ENCODE measurements at regions not wholly inside any gene's neighbourhood (a gene's known extent, or its start where the extent isn't known, plus 50 kb on each side); places are given as distances from the start of the nearest gene placed in this dataset.

DNA sequence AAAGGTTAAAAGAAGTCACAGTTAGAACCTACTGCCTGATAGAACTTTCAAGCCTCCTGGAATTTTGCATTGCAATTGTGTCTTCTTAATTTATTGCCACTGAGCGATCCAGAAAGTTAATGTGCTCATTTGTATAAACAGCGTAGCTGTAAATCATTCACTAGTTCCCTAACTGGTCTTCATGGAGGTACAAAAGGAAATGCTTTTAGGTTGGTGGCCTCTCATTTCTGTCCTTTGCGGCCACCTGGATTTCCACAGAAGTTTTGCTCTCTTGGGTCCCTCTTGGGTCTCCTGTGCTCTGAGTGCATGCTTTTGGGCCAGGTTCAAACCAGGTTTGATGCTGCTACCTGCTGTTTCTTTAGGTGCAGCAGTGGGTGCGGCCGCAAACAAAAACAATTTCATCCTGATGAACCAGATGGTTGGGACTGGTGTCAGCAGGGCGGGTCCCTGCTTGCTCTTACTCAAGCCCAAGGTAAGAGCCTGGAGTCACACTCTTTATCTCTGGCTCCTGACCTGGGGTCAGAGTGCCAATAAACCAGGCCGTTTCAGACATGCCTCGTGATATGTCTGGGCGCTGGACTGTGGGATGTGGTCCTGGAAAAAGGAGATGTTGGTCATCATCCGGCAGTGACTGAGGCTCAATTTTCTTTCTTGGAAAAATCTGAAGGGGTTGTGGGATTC, 270.1 kb downstream of the PTTG2 start:
- ATAC-seq (no peak), DNase-seq (no peak)

DNA sequence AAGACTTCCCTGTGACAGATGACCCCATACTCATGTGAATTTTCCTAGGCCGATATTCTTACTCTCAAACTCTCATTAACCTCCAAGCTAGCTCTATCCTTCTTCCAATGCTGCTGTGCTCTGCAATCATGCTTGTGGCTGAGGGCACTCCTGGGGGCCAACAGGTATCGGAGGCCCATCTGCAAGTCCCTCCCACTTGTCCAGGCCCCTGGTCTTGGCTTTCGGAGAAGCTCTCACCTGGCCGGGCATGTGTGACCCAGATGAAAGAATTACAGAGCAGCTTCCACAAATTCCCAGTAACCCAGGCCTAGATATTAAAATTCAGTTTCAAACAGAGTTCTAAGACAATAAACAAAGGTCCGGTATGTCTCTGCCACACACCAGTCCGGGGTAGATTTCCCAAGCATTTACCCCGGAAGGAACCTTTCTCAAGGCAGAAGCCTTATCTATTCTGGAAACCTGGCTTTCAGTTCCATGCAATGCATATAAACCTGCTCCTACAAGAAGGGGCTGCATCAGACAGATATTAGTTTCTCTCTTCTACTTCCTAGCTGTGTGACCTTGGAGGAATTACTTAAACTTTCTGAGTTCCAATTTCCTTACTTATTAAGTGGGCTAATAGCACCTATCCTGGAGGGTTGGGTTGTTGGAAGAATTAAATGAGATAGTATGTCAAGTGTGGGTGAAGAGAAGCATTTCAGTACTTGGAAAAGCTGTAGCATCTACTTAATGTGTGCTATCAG, 270.8 kb downstream of the PTTG2 start:
- no peak for DNase-seq
- no peak for ATAC-seq

DNA sequence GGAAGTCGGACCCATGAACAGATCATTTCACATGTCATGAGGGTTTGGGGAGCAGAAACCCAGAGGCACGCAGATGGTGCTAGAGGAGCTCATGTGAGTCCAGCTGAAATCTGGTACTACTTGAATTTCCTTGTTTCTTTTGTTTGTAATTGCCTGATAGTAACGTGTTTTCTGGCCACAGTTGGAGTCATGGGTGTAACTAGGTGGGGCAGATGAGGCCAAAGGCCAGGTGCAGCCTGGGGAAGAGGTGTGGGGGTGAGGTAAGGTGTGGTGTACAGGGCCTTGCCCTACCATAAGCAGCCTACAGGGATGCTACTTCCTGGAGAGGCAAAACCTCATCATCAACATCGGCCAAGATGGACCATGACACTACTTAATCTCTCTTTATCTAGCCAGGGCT, 271.4 kb downstream of the PTTG2 start:
- ATAC-seq (no peak), DNase-seq (no peak)

DNA sequence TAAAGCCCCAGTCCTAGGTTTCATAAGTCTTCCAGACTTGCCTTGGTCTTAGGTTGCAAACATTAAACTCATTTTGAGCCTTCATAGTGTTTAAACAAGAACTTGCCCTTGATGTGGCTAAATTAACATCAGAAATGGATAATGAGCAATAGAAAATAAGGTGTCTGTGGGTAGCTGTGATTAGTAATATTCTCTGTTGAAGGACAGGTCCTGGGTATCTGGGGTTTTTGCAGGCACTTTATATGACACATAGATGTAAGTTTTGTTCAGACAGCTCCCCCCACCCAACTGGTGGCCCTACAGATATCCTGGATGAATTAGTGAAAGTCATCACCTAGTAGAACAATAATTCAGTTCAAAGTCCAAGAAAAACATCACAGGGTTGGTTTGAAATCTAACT, 272.5 kb downstream of the PTTG2 start:
- ATAC-seq (no peak), DNase-seq (no peak)

GRCh38 chr4:38233727-38234480, 273.7 kb downstream of the PTTG2 start:
- ATAC-seq (no peak), DNase-seq (no peak)

- DNase-seq = no peak
Measured at GRCh38 chr4:38235354-38235753, 275.2 kb downstream of the PTTG2 start.

DNA sequence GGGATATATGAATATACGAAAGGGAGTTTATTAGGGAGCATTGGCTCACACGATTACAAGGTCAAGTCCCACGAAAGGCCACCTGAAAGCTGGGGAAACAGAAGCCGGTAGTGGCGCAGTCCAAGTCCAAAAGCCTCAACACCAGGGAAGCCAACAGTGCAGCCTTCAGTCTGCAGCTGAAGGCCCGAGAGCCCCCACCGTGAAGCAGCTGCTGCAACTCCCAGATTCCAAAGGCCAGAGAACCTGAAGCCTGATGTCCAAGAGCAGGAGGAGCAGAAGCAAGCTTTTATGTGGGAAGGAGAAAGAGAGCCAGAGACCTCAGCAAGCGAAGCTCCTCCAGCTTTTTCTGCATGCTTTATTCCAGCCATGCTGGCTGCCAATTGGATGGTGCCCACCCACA, 275.8 kb downstream of the PTTG2 start:
- ATAC-seq = no peak
- DNase-seq = no peak

More at GRCh38 chr4:38235354-38235753, 275.2 kb downstream of the PTTG2 start:
- no peak for ATAC-seq

DNA sequence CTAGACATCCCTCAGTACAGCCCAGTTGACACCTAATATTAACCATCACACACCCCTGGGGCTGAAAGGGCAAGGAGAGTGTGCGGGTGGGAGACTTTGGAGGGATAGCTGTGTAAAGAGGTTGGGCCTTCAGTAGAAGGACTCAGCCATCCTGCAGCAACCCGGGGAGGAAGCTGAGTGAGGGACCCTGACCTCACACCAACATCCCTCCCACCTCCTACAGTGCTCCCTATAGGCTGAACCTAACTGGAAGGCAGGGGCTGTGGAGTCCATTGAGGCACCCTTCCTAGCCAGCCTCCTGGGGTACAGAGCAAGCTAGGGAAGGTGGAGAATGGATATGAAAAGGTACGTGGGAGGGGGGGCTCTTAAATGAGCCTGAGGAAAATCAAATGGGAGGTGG, 276.3 kb downstream of the PTTG2 start:
- ATAC-seq = no peak
- DNase-seq = no peak

- ATAC-seq (no peak), DNase-seq (no peak)
Measured at GRCh38 chr4:38237139-38237538, 276.9 kb downstream of the PTTG2 start.

DNA sequence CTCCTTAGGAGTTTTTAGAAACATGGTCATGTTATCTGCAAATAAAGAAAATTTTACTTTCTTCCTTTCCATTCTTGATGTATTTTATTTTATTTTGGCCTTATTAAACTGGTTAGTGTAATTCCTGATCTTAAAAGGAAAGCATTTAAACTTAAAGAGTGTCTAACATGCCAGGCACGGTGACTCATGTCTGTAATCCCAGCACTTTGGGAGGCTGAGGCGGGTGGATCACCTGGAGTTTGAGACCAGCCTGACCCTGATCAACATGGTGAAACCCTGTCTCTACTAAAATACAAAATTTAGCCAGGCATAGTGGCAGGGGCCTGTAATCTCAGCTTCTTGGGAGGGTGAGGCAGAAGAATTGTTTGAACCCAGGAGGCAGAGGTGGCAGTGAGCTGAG, 281.3 kb downstream of the PTTG2 start:
- ATAC-seq = no peak
- DNase-seq = no peak

- no peak for DNase-seq
- ATAC-seq = no peak
Measured at GRCh38 chr4:38242101-38242500, 281.9 kb downstream of the PTTG2 start.

DNA sequence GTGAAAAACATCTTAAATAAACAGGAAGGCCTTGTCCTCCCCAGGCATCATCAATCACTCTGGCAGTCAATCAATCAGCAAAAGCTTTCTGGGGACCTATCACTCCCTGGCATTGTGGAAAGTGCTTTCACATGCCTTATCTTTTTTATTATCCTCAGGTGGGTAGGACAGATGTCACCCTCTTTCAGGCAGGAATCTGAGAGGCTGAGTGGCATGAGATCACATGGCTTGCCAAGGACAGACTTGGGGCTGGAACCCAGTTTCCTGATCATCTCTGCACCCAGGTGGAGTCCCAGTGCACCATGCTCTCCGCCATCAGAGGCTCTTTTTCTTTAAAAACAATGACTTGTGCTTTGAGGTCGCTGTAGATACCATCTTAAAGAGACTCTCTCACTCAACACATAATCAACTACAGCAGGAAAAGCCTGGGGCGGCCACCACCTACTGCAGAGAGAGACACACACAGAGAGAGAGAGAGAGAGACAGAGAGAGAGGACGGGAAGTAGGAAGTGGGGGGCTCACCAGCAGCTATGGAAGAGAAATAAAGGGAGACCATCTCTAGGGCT, 282.7 kb downstream of the PTTG2 start:
- DNase-seq (no peak), ATAC-seq (no peak)

DNA sequence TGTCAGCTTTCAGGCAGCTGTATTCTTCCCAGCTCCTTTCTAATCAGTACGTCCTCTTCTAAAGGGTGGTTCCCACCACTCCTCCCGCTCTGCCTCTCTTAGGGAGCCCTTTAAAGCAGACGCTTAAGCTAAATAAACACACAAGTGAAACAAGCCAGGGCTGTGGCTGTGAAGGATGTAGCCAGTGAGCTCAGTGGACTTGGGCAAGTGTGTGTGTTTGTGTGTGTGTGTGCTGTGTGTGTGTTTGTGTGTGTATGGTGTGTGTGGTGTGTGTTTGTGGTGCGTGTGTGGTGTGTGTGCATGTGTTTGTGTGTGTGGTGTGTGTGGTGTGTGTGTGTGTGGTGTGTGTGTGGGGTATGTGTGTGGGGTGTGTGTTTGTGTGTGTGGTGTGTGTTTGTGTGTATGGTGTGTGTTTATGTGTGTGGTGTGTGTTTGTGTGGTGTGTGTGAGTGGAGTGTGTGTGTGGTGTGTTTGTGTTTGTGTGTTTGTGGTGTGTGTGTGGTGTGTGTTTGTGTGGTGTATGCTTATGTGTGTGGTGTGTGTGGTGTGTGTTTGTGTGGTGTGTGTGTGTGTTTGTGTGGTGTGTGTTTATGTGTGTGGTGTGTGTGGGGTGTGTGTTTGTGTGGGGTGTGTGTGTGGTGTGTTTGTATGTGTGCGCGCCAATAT, 283.3 kb downstream of the PTTG2 start:
- no peak for DNase-seq
- ATAC-seq = no peak

GRCh38 chr4:38254825-38255224, 294.6 kb downstream of the PTTG2 start:
- no peak for ATAC-seq
- no peak for DNase-seq

DNA sequence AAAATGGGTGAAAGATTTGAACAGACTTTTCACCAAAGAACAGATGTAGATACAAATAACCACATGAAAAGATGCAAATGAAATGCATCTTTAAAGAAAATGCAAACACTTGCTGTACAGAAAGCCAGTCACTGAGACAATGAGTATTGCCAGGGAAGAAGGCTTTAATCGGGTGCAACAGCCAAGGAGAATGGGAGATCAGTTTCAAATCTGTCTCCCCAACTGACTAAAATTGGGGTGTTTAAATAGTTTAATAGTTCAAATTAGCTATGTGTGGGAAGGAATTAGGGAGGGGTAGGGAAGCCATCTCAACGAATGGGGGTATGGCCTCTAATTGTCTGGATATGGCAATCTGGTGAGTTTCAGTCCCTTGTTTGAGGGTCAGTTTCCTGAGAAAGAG, 295.4 kb downstream of the PTTG2 start:
- ATAC-seq (no peak), DNase-seq (no peak)

DNA sequence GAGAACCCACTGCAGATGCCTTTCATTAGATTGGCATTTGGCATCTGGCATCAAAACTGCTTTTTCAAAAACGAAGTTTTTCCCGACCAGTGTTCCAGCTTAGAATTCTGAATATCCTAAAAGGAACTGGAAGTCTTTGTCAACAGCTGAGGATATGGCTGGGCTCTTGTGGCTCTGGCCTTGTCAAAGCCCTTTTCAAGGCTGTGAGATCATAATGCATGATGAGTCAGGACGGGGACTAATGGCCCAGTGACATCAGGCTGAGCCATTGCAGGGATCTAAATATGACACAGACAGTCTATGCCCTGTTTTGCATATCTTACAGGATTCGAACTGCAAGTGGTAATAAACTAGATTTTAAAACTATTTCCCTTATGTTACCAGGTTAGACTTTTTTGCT, 306.4 kb downstream of the PTTG2 start:
- DNase-seq (no peak), ATAC-seq (peak; percentile 78)

- ATAC-seq (no peak), DNase-seq (no peak)
Measured at GRCh38 chr4:38268108-38268820, 308.1 kb downstream of the PTTG2 start.

GRCh38 chr4:38268837-38269236, 308.6 kb downstream of the PTTG2 start:
- ATAC-seq (no peak), DNase-seq (no peak)

DNA sequence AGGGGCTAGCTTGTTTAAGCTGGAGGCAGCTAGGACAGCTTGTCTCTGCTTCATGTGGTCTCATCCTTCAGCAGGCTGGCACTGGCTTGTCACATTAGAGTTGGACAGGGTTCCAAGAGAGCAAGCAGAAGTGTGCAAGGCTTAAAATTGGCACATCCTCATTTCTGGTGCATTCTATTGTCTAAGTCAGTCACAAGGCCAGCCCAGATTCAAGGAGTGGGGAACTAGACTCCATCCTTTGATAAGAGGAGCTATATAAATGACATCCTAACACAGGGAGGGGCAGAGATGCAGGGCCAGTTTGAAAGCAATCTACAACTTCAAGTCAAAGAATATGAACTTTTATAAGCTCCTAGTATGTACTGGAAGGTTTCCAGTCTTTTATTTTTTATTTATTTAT, 313.2 kb downstream of the PTTG2 start:
- ATAC-seq (no peak), DNase-seq (no peak)

- DNase-seq (no peak), ATAC-seq (no peak)
Measured at GRCh38 chr4:38275331-38276100, 315.3 kb downstream of the PTTG2 start.

- DNase-seq (no peak), ATAC-seq (no peak)
Measured at GRCh38 chr4:38278255-38278654, 318.1 kb downstream of the PTTG2 start.

Data from stimulated activated naive CD8-positive, alpha-beta T cell treated with anti-CD3 and anti-CD28 coated beads, Interleukin-15, Interleukin-2, amounts not matched to agents 100 U/mL and 50 U/mL, for 24 hours (primary cell).